ENCODE measurements at regions not wholly inside any gene's neighbourhood (a gene's known extent, or its start where the extent isn't known, plus 50 kb on each side); places are given as distances from the start of the nearest gene placed in this dataset.

- ChIA-PET RAD21 (ENCODE audit: low non-redundant PET in 1 of 2, low total read pairs in 2 of 2, uncharacterized antibody in 2 of 2, unreplicated experiment in 2 of 2) (no interaction called here), POLR2A (no interaction called here), CTCF (no interaction called here)
- Histone ChIP-seq H4K20me1 (ENCODE audit: insufficient read depth) (no peaks in the 10 kb centered on the region), H3K79me2 (ENCODE audit: insufficient read depth, low read length) (no peaks in the 10 kb centered on the region), H2AFZ (ENCODE audit: low read depth, low read length, poor library complexity, severe bottlenecking) (no peak overlapping the region), H3K9me2 (ENCODE audit: insufficient read depth) (no peaks in the 10 kb centered on the region), H3K4me2 (ENCODE audit: low read length) (no peak overlapping the region), H3K4me3 (replicated peaks in 1 of 2; ENCODE audit: low read depth in 1 of 2, low read length in 2 of 2) (no peak overlapping the region), H3K27ac (ENCODE audit: low read depth, low read length) (no peak overlapping the region), H3K9ac (ENCODE audit: low read length) (no peak overlapping the region), H3K36me3 (ENCODE audit: control insufficient read depth in 1 of 2, insufficient read depth in 2 of 2, low read length in 2 of 2) (no peaks in the 10 kb centered on the region), H3K27me3 (ENCODE audit: insufficient read depth, low read length) (no peaks in the 10 kb centered on the region), H3K9me3 (ENCODE audit: control insufficient read depth in 1 of 2, insufficient read depth in 1 of 2, low read depth in 1 of 2, low read length in 2 of 2) (peaks cover 0 to 4% of the 10 kb centered on the region in 2 experiments; a peak in 2 of 4 replicates), H3K4me1 (ENCODE audit: control insufficient read depth in 1 of 2, insufficient read depth in 2 of 2, low read length in 2 of 2) (no peaks in the 10 kb centered on the region)
- no peak for ATAC-seq
- intact Hi-C loops (cut with micrococcal nuclease): no loop called here
- BruUV-seq (replicated peaks): no TSS peak
- TF ChIP-seq RAD21 (IDR thresholded peaks at IDR 0.05; ENCODE audit: low read depth) (no peak), TCF7L2 (IDR thresholded peaks at IDR 0.05; ENCODE audit: borderline replicate concordance, extremely low read depth, insufficient read depth, insufficient read length) (no peak), JUND (IDR thresholded peaks at IDR 0.05) (no peak), POLR2AphosphoS5 (IDR thresholded peaks at IDR 0.05; ENCODE audit: low read depth, low read length) (no peak), CTCF (IDR thresholded peaks at IDR 0.05 in 2 of 3, conservative IDR thresholded peaks at IDR 0.05 in 1 of 3; ENCODE audit: borderline replicate concordance in 1 of 3, insufficient read depth in 1 of 3, low read depth in 2 of 3, low read length in 2 of 3) (no peak), ELF1 (IDR thresholded peaks at IDR 0.05; ENCODE audit: borderline replicate concordance, low read depth) (no peak), POLR2A (IDR thresholded peaks at IDR 0.05; ENCODE audit: borderline replicate concordance, extremely low read depth, insufficient read depth, insufficient read length) (no peak), EZH2phosphoT487 (IDR thresholded peaks at IDR 0.05; ENCODE audit: borderline replicate concordance) (no peak), REST (IDR thresholded peaks at IDR 0.05; ENCODE audit: low read depth) (no peak)
- TF ChIP-seq, protein P1, sequence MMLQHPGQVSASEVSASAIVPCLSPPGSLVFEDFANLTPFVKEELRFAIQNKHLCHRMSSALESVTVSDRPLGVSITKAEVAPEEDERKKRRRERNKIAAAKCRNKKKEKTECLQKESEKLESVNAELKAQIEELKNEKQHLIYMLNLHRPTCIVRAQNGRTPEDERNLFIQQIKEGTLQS (IDR thresholded peaks at IDR 0.05): no peak
- DNase-seq (ENCODE audit: low read depth, low spot score): no peak
Measured at GRCh38 chr6:24006254-24006653, 119.8 kb upstream of the NRSN1 start.
